Body of pancreas (tissue), 4 donors: ENCODE measurements at regions not wholly inside any gene's neighbourhood (a gene's known extent, or its start where the extent isn't known, plus 50 kb on each side); places are given as distances from the start of the nearest gene placed in this dataset.

ENCODE experiments used
- CTCF ChIP-seq, 7 experiments: fragments of 450-650 bp in 4 of 7; fragments of 200-600 bp in 3 of 7; sonication (generic) in 3 of 7; IDR thresholded peaks; one replicate each; pipeline ENCODE4 v1.5.1; 2016 to 2019; ENCODE audit warnings: antibody characterized with exemption in 7 of 7
- POLR2A ChIP-seq, 3 donors: fragments of 450-650 bp; IDR thresholded peaks; one replicate each; pipeline ENCODE4 v1.6.1; 2016; ENCODE audit warnings: antibody characterized with exemption in 3 of 3, mild to moderate bottlenecking in 2 of 3

- TF ChIP-seq POLR2A (IDR thresholded peaks at IDR 0.05) (no peak), CTCF (IDR thresholded peaks at IDR 0.05) (no peak)
Measured at GRCh38 chr10:3876350-3876962, 91.4 kb upstream of the KLF6 start.
